Mucosa of rectum (tissue), 2 donors: ENCODE measurements at regions not wholly inside any gene's neighbourhood (a gene's known extent, or its start where the extent isn't known, plus 50 kb on each side); places are given as distances from the start of the nearest gene placed in this dataset.

Experiments
- H3K27ac ChIP-seq, 2 donors: one replicate each; pipeline ENCODE4 v1.7.0; 2013; ENCODE audit warnings: inconsistent platforms in 2 of 2, low read depth in 2 of 2, low read length in 2 of 2
- H3K27me3 ChIP-seq, 2 donors: one replicate each; pipeline ENCODE4 v1.7.0; 2013; ENCODE audit warnings: low read length in 2 of 2; ENCODE audit not compliant: control insufficient read depth in 2 of 2, insufficient read depth in 2 of 2
- H3K36me3 ChIP-seq, 2 donors: one replicate each; pipeline ENCODE4 v1.7.0; 2013; ENCODE audit warnings: low read length in 2 of 2; ENCODE audit not compliant: control insufficient read depth in 2 of 2, insufficient read depth in 2 of 2
- H3K4me1 ChIP-seq, 2 donors: one replicate each; pipeline ENCODE4 v1.7.0; 2013; ENCODE audit warnings: low read length in 2 of 2, mild to moderate bottlenecking in 1 of 2; ENCODE audit not compliant: control insufficient read depth in 2 of 2, insufficient read depth in 2 of 2
- H3K4me3 ChIP-seq, 2 donors: one replicate each; pipeline ENCODE4 v1.7.0; 2013; ENCODE audit warnings: low read length in 2 of 2
- H3K9ac ChIP-seq, 2 donors: one replicate each; pipeline ENCODE4 v1.7.0; 2013; ENCODE audit warnings: low read length in 2 of 2, low read depth in 1 of 2, mild to moderate bottlenecking in 1 of 2
- H3K9me3 ChIP-seq, 2 donors: one replicate each; pipeline ENCODE4 v1.7.0; 2013; ENCODE audit warnings: low read length in 2 of 2; ENCODE audit not compliant: control insufficient read depth in 2 of 2
- donor health status: healthy.
- donor health status: Normal muscosa, but diverticular disease.

DNA sequence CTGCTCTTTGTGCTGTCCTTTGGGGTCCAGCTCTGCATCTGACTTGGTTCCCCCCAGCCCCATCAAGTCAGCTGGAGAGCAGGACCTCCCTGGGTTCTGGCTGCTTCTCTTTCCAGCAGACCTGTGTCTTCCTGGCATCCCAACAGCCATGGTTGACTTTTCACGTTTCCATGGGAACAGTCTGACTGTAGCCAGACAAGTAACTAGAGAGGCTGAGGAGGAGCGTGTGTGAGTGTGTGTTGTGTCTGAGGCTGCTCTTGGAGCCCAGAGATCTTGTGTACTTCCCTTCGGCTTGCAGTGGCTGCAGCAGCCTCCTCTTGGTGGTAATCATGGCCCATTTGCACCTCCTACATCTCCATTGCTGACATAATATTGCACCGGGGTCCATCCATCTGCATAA, 332.0 kb downstream of the RPS24 start:
- H3K4me1 ChIP-seq = peaks cover 0 to 2% of the 10 kb centered on the region in 2 donors
- H3K36me3 ChIP-seq = no peaks in the 10 kb centered on the region
- H3K27me3 ChIP-seq = no peaks in the 10 kb centered on the region
- no peaks in the 10 kb centered on the region for H3K9me3 ChIP-seq
- no peak overlapping the region for H3K4me3 ChIP-seq
- no peak overlapping the region for H3K9ac ChIP-seq
- H3K27ac ChIP-seq = no peak overlapping the region

DNA sequence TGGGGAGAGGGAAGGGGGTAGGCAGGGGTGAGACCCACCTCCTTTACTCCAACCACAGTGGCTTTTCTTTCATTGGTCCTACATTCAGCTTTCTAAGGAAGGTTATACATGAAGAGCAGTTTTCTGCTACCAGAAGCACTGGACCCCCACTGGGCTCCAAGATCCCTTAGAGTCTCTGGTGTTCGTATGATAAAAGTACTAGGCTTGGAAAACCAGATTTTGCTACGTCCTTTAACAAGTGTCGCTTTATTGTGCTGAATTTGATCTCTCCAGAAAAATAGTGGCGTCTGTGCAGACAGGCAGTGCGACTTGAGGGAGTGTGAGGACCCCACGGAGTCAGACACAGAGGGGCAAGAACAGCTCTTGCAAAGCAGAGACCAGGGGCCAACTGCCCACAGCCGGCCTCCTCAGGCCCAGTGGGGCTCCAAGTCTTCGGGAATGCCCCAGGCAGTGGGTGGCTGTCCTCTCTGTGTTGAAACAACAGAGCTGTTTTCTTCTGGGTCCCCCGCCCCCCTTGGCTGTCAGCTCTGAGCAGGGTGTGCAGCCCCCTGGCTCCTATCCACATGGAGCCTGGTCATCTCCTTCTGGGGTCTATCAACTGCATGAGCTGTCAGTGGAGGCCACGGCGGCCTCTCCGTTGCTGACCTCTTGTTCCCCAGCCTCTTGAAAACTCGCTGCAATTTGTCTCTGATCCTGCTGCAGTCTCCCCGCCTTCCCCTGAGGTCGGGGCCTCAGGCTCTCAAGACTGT, 333.2 kb downstream of the RPS24 start:
- Histone ChIP-seq H3K9ac (no peak overlapping the region), H3K9me3 (no peaks in the 10 kb centered on the region), H3K4me1 (peaks cover 0 to 2% of the 10 kb centered on the region in 2 donors), H3K27ac (no peak overlapping the region), H3K4me3 (no peak overlapping the region), H3K27me3 (no peaks in the 10 kb centered on the region), H3K36me3 (no peaks in the 10 kb centered on the region)

DNA sequence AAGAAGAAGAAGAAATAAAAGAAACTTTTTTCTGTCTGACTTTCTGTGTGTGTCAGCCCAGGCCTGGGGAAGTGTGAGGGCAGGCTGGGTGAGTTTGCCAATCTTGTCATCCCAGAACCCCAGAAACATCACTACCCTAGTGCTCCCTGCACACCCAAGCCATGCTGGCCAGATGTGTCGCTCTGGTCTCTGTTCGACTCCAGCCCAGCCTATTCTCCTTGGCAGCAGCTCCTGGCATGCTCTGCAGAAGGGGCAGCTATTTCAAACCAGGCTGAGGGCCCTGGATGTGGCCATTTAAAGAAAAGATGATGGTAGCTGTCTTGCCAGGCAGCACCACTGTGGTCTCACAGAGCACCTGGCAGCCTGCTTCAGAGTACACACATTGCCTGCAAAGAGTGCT, 334.1 kb downstream of the RPS24 start:
- no peak overlapping the region for H3K4me3 ChIP-seq
- H3K36me3 ChIP-seq = no peaks in the 10 kb centered on the region
- no peaks in the 10 kb centered on the region for H3K27me3 ChIP-seq
- peaks cover 0 to 2% of the 10 kb centered on the region in 2 donors for H3K4me1 ChIP-seq
- H3K9me3 ChIP-seq = no peaks in the 10 kb centered on the region
- H3K27ac ChIP-seq = no peak overlapping the region
- H3K9ac ChIP-seq = no peak overlapping the region

DNA sequence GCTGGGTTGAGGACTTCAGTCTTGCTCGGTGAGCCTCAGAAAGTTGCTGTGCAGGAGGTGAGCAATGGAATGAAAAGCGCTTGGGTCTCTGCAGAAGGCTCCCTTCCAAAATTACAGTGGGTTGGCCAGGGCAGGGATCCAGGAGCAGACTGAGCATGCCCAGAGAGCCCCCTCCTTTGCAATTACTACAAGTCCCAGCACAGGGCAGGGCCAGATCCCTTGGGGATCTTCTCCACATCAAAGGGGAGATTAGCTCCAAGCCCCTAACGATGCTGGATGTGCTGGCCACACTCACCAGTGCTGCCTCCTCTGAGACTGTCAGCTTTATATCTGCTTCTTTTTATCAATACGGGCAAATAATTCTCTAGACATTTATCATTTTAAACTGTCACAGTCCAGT, 337.5 kb downstream of the RPS24 start:
- Histone ChIP-seq H3K27ac (no peak overlapping the region), H3K9me3 (no peaks in the 10 kb centered on the region), H3K9ac (no peak overlapping the region), H3K36me3 (no peaks in the 10 kb centered on the region), H3K27me3 (no peaks in the 10 kb centered on the region), H3K4me1 (peaks cover 0 to 2% of the 10 kb centered on the region in 2 donors), H3K4me3 (no peak overlapping the region)

DNA sequence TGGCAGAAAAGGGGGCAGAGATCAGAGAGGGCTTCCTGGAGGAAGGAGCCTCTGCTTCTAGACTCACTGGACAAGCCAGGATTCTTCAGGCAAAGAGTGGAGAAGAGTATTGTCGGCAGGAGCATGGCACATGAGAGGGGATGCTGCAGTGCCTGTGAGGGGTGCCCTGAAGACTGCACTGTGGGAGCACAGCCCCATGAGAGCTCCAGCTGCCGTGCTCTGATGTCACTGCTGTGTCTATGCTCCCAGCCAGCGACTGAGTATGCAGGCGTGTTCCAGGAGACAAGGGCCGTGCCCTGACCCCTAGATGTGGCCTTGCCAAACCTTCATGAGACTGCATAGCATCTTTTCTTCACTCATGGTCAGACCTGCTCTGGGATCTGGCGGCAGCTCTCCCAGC, 339.1 kb downstream of the RPS24 start:
- no peak overlapping the region for H3K27ac ChIP-seq

DNA sequence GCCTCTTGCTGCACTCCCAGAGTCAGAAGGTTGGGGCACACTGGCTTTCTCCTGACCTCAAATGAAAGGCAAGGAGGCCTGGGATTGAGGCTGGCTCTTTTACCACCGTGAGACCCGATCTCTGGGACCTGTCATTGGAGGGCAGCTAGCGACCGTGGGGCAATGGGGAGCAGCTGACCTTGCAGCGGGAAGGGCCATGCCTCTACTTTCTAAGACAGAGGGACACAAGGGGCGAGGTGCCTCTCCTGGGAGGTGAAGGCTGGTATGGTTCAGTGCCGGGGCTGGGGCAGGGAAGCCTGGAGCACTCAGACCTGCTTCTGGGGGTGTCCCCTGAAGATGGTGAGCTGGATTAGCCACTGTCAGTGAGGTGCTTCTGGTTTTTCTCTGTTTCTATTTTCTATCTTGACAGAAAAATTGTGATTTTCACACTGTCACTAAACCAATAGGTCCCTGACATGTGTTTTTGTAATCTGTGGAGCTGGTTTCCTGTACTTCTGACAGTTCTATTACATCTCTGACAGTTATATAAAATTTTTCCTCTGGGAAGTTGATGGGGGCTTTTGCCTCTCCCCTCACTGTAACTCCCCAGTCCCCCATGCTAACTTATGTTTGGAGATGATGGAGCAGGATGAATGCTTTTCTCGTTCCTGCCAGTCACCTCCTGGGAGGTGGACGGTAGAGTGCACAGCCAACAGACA, 340.8 kb downstream of the RPS24 start:
- no peak overlapping the region for H3K4me3 ChIP-seq
- no peaks in the 10 kb centered on the region for H3K36me3 ChIP-seq
- no peak overlapping the region for H3K9ac ChIP-seq
- H3K4me1 ChIP-seq = no peaks in the 10 kb centered on the region
- no peaks in the 10 kb centered on the region for H3K9me3 ChIP-seq
- H3K27ac ChIP-seq = no peak overlapping the region
- no peaks in the 10 kb centered on the region for H3K27me3 ChIP-seq

More for the DNA sequence above, 339.1 kb downstream of the RPS24 start:
- Histone ChIP-seq H3K4me1 (no peaks in the 10 kb centered on the region), H3K9me3 (no peaks in the 10 kb centered on the region), H3K9ac (no peak overlapping the region), H3K4me3 (no peak overlapping the region), H3K27me3 (no peaks in the 10 kb centered on the region), H3K36me3 (no peaks in the 10 kb centered on the region)

DNA sequence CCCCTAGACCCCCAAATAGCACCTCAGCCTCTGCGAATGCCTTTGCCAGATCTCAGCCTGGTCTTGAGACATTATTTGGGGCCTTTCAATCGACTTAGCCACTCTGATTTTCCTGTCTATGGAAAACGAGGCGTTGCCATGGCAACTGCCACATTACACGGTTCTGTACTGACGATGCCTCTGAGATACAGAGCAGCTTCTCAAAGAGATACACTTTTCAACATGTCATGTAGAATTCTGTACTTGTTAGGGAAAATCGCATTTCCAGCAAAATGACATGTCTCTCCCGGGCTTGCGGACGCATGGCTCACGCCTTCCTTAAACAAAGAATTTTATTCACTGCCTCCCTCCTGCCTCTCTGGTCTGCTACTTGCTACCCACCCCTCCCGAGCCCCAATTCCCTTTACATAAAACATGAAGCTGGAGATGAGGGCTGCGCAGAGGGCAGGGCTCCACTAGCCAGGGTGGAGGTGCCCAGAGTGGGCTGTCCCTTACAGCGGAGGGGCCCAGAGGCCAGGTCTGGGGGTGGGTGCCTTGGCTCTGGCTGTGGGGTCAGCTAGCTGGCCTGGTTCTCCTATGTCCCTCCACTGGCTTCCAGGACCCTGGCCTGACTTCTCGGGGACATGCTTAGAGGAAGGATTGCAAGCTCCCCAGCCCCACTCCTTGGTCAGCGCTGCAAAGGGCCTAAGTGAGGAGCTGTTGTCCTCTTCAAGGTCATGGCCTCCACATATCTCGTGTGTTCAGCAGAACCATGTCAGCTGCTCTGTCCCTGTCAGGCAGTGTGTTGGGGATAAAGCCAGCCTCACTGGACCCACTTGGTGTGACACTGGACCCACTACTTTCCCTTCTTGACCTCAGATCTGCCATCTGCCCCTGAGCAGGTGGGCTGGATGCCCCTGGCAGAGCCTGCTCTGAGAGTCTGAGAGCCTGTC, 342.5 kb downstream of the RPS24 start:
- Histone ChIP-seq H3K27ac (no peak overlapping the region), H3K9me3 (no peaks in the 10 kb centered on the region), H3K9ac (no peak overlapping the region), H3K36me3 (no peaks in the 10 kb centered on the region), H3K4me3 (no peak overlapping the region), H3K4me1 (no peaks in the 10 kb centered on the region), H3K27me3 (no peaks in the 10 kb centered on the region)

DNA sequence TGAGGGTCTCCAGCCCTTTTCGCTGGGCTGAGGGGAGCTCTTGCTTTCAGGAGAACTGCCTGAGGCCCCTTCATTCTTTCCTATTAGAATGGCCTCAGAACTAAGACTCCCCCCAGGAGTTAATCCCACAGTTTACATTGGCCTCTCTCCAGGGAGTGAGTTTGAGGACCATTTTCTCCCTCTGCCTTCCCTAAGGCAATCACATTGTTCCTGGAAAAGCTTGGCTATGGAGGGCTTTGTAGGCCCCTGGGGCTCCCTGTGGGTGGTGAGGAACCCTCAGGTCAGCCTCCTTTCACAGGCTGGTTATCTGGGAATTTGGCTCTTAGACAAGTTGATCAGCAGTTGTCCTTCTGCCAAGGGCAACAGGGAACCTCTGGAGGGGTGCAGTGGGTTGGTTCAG, 343.7 kb downstream of the RPS24 start:
- Histone ChIP-seq H3K36me3 (no peaks in the 10 kb centered on the region), H3K27me3 (no peaks in the 10 kb centered on the region), H3K9ac (no peak overlapping the region), H3K9me3 (no peaks in the 10 kb centered on the region), H3K27ac (no peak overlapping the region), H3K4me3 (no peak overlapping the region), H3K4me1 (no peaks in the 10 kb centered on the region)

DNA sequence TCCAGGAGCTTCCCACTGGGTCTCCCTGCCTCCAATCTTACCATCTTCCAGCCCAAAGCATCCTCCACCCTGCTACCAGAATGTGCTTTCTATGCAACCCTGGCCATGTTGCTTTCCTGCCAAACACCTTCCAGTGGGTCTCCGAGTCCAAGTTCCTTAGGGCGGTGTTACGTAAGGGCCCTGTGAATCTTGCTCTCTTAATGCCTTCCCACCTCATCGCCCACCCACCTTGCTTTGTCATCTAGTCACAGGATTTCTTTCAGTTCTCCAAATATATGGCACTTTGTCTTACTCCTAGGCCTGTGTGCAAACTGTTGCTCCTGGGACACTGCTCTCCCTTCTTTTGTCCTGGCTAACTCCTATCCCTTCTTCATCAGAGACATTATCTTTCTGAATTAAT, 344.5 kb downstream of the RPS24 start:
- Histone ChIP-seq H3K4me3 (no peak overlapping the region), H3K36me3 (no peaks in the 10 kb centered on the region), H3K4me1 (no peaks in the 10 kb centered on the region), H3K27ac (no peak overlapping the region), H3K27me3 (no peaks in the 10 kb centered on the region), H3K9ac (no peak overlapping the region), H3K9me3 (no peaks in the 10 kb centered on the region)

DNA sequence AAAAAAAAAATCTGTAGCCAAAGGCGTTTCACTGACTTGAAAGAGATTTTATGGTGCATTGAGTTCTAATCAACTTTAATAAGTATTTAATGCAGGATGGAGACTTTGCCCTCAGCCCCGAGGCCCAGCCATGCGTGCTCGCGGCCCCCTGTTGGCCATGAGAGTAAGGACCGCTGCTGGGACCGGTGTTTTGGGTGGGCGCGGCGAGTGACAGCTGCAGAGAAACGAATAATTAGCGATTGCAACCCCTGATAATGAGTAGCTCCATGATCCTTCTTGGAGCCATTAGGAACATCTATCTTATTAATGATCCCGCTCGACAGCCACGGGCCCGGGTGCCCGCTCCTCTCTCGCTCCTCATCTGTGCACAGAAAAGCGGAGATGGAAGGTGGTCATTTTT, 347.4 kb downstream of the RPS24 start:
- Histone ChIP-seq H3K9ac (no peak overlapping the region), H3K4me3 (no peak overlapping the region), H3K27me3 (no peaks in the 10 kb centered on the region), H3K36me3 (no peaks in the 10 kb centered on the region), H3K27ac (no peak overlapping the region), H3K9me3 (no peaks in the 10 kb centered on the region), H3K4me1 (no peaks in the 10 kb centered on the region)
